ENCODE measurements at regions not wholly inside any gene's neighbourhood (a gene's known extent, or its start where the extent isn't known, plus 50 kb on each side); places are given as distances from the start of the nearest gene placed in this dataset.

DNA sequence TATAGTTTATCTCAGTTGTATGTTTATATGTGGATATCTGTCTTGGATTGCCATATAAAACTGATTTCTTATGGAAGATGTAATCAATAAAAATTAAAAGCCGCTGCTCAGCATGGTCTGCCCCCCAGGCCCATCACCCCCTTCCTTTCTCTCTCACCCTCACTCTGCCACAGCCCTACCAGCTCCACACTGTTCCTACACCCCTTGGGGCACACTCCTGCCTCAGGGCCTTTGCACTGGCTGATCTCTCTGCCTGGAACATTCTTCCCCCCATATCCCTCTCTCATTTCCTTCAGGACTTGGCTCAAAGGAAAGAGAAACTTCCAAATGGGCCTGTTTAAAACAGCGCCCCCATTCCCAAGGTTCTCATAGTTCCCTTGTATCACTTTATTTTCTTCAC, 63.1 kb downstream of the LRRC32 start:
- Histone ChIP-seq H2AK5ac (ENCODE audit: low read length, severe bottlenecking) (no peak overlapping the region), H3K23ac (ENCODE audit: low read length in 2 of 2) (no peak overlapping the region), H3K9me3 (ENCODE audit: control insufficient read depth, low read length) (no peaks in the 10 kb centered on the region), H3K4me2 (ENCODE audit: low read length, poor library complexity, severe bottlenecking) (no peak overlapping the region), H3K18ac (ENCODE audit: low read depth in 1 of 2, low read length in 2 of 2) (no peak overlapping the region), H2BK5ac (ENCODE audit: low read depth, low read length, poor library complexity, severe bottlenecking) (no peak overlapping the region), H2BK12ac (ENCODE audit: low read length in 2 of 2) (no peak overlapping the region), H3K4ac (ENCODE audit: low read depth in 1 of 2, low read length in 2 of 2) (no peak overlapping the region), H3K27ac (ENCODE audit: low read length, poor library complexity, severe bottlenecking) (no peak overlapping the region), H3K36me3 (ENCODE audit: control insufficient read depth in 1 of 2, insufficient read depth in 2 of 2, low read depth in 1 of 2, low read length in 2 of 2) (no peaks in the 10 kb centered on the region), H3K4me1 (ENCODE audit: control insufficient read depth, insufficient read depth, low read depth, low read length) (peaks cover 17% of the 10 kb centered on the region), H3K27me3 (ENCODE audit: control insufficient read depth in 1 of 2, insufficient read depth in 1 of 2, low read length in 2 of 2) (no peaks in the 10 kb centered on the region), H4K8ac (ENCODE audit: low read length) (no peak overlapping the region), H3K14ac (ENCODE audit: low read length in 2 of 2) (no peak overlapping the region), H3K4me3 (ENCODE audit: insufficient read depth in 1 of 2, low read depth in 1 of 2, low read length in 2 of 2) (no peak overlapping the region), H4K91ac (ENCODE audit: low read length) (no peak overlapping the region), H2BK15ac (ENCODE audit: low read depth, poor library complexity, severe bottlenecking) (no peak overlapping the region), H3K79me1 (replicated peaks; ENCODE audit: low read length, poor library complexity, severe bottlenecking) (no peaks in the 10 kb centered on the region), H2AFZ (ENCODE audit: low read depth, low read length) (no peak overlapping the region), H3K9ac (ENCODE audit: low read length) (no peak overlapping the region), H2BK120ac (ENCODE audit: low read depth, low read length) (no peak overlapping the region)
- no peak for DNase-seq
- 97% methylated on average over 1 of the region's 2 CpGs for WGBS

DNA sequence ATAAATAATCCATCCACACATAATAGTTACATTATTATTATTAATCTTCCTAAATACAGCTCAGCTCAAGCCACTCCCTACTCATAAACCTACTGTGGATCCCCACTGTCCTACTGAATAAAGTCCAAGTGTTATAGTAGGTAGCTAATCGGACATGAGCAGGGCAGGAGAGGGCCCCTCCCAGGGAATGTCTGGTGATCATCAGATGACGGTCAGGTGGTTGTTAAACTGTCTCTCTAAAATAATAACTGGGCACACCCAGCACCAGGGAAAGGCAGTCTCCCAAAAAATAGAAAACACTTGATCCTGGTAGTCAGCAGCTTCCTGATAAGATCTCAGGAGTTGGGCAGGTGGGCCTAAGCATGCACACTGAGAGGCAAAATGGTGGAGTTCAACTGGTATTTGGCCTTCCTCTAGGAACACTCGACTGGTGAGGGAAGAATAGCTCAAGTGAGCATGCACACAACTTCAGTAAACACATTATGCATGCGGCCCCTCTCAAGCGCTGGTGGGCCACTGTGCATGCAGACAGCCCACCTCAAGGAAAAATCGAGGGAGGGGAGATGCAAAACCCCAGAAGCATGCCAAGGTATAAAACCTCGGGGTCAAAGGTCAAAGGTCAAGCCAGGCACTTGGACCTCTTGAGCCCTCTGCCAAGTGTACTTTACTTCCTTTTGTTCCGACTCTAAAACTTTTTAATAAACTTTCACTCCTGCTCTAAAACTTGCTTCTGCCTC, 65.0 kb downstream of the LRRC32 start:
- H3K14ac ChIP-seq (ENCODE audit: low read length in 2 of 2) = no peak overlapping the region
- no peak for DNase-seq
- WGBS = 89% methylated on average over 8 of the region's 8 CpGs

DNA sequence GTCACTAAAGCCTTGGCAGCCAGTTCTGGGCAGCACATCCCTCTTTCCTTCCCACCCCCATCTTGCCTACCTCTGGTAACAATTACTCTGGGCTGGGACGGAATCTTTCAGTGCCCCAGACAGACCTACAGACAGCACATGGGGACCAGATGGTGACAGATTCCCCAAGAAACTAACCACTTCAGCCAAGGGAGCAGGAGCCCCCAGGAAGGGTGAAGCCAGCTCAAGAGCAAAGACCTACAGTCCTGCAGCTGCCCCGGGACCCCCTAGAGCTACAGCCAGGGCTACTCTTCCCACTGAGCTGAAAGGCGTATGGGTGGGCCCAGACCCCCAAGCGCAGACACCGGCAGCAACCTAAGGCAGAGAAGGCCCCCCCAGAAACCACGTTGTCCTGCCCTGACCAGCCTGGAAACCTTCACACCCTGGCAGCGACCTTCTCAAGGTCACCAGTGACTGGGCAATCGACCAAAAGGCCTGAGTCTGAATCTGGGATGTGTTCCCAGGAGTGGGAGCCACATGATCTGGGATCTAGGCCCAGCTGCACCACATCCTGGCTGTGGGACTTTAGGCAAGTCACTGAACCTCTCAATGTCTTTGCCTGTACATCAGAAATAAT, 65.8 kb downstream of the LRRC32 start:
- Histone ChIP-seq H3K4me3 (ENCODE audit: insufficient read depth in 1 of 2, low read depth in 1 of 2, low read length in 2 of 2) (no peak overlapping the region), H3K27ac (ENCODE audit: low read length, poor library complexity, severe bottlenecking) (no peak overlapping the region), H2AFZ (ENCODE audit: low read depth, low read length) (no peak overlapping the region), H2BK120ac (ENCODE audit: low read depth, low read length) (no peak overlapping the region), H3K79me1 (replicated peaks; ENCODE audit: low read length, poor library complexity, severe bottlenecking) (no peaks in the 10 kb centered on the region), H3K14ac (ENCODE audit: low read length in 2 of 2) (no peak overlapping the region), H3K9me3 (ENCODE audit: control insufficient read depth, low read length) (no peaks in the 10 kb centered on the region), H3K36me3 (ENCODE audit: control insufficient read depth in 1 of 2, insufficient read depth in 2 of 2, low read depth in 1 of 2, low read length in 2 of 2) (no peaks in the 10 kb centered on the region), H3K23ac (ENCODE audit: low read length in 2 of 2) (no peak overlapping the region), H2BK5ac (ENCODE audit: low read depth, low read length, poor library complexity, severe bottlenecking) (no peak overlapping the region), H3K4me2 (ENCODE audit: low read length, poor library complexity, severe bottlenecking) (no peak overlapping the region), H3K18ac (ENCODE audit: low read depth in 1 of 2, low read length in 2 of 2) (peak overlapping the region; percentile 23 to 32), H3K4ac (ENCODE audit: low read depth in 1 of 2, low read length in 2 of 2) (no peak overlapping the region), H3K27me3 (ENCODE audit: control insufficient read depth in 1 of 2, insufficient read depth in 1 of 2, low read length in 2 of 2) (no peaks in the 10 kb centered on the region), H3K4me1 (ENCODE audit: control insufficient read depth, insufficient read depth, low read depth, low read length) (peaks cover 5% of the 10 kb centered on the region), H4K8ac (ENCODE audit: low read length) (no peak overlapping the region), H3K9ac (ENCODE audit: low read length) (peak overlapping the region; percentile 83), H2BK12ac (ENCODE audit: low read length in 2 of 2) (peak overlapping the region; percentile 9 to 45), H4K91ac (ENCODE audit: low read length) (no peak overlapping the region), H2AK5ac (ENCODE audit: low read length, severe bottlenecking) (no peak overlapping the region), H2BK15ac (ENCODE audit: low read depth, poor library complexity, severe bottlenecking) (no peak overlapping the region)
- peak; percentile 38 for DNase-seq
- WGBS = 91% methylated on average over 8 of the region's 8 CpGs

More for the DNA sequence above, 65.0 kb downstream of the LRRC32 start:
- H4K8ac ChIP-seq (ENCODE audit: low read length) = peak overlapping the region; percentile 83
- H3K4me2 ChIP-seq (ENCODE audit: low read length, poor library complexity, severe bottlenecking) = no peak overlapping the region
- H2BK12ac ChIP-seq (ENCODE audit: low read length in 2 of 2) = peak overlapping the region in 1 of 2 experiments; percentile 40
- H3K9ac ChIP-seq (ENCODE audit: low read length) = peak overlapping the region; percentile 83
- peaks cover 12% of the 10 kb centered on the region for H3K4me1 ChIP-seq (ENCODE audit: control insufficient read depth, insufficient read depth, low read depth, low read length)
- H4K91ac ChIP-seq (ENCODE audit: low read length) = no peak overlapping the region
- H2BK120ac ChIP-seq (ENCODE audit: low read depth, low read length) = no peak overlapping the region
- H3K23ac ChIP-seq (ENCODE audit: low read length in 2 of 2) = no peak overlapping the region
- H3K36me3 ChIP-seq (ENCODE audit: control insufficient read depth in 1 of 2, insufficient read depth in 2 of 2, low read depth in 1 of 2, low read length in 2 of 2) = no peaks in the 10 kb centered on the region
- H2AK5ac ChIP-seq (ENCODE audit: low read length, severe bottlenecking) = no peak overlapping the region
- H3K9me3 ChIP-seq (ENCODE audit: control insufficient read depth, low read length) = no peaks in the 10 kb centered on the region
- H3K4me3 ChIP-seq (ENCODE audit: insufficient read depth in 1 of 2, low read depth in 1 of 2, low read length in 2 of 2) = no peak overlapping the region
- no peaks in the 10 kb centered on the region for H3K27me3 ChIP-seq (ENCODE audit: control insufficient read depth in 1 of 2, insufficient read depth in 1 of 2, low read length in 2 of 2)
- H3K18ac ChIP-seq (ENCODE audit: low read depth in 1 of 2, low read length in 2 of 2) = no peak overlapping the region
- H3K4ac ChIP-seq (ENCODE audit: low read depth in 1 of 2, low read length in 2 of 2) = peak overlapping the region in 1 of 2 experiments; percentile 45
- H3K79me1 ChIP-seq (replicated peaks; ENCODE audit: low read length, poor library complexity, severe bottlenecking) = no peaks in the 10 kb centered on the region
- H3K27ac ChIP-seq (ENCODE audit: low read length, poor library complexity, severe bottlenecking) = no peak overlapping the region
- no peak overlapping the region for H2BK15ac ChIP-seq (ENCODE audit: low read depth, poor library complexity, severe bottlenecking)
- H2AFZ ChIP-seq (ENCODE audit: low read depth, low read length) = no peak overlapping the region
- no peak overlapping the region for H2BK5ac ChIP-seq (ENCODE audit: low read depth, low read length, poor library complexity, severe bottlenecking)

DNA sequence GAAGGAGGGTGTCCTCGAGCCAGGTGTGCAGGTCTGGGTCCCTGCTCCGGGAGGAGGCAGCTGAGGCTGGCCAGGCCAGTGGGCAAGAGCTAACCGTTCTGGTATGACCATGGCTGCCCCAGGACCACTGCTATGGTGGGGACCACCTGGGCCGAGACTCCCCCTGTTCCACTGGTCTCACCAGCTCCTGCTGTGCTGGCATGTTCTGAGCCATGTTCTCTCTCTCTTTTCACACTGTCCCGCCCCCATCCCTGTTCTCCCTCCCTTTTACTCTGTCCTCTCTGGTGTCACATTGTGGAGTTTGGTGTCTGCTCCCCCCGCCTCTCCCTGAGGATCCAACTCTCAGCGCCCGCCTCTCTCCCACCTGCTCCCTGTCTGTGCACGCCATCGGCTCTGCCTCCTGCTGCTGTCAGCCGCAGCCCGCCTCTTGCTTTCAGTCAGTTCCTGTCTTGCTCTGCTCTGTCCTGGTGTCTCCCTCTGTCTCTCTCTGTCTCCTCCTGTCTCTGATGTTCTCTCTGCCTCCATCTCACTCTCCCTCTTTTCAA, 66.4 kb downstream of the LRRC32 start:
- 88% methylated on average over 12 of the region's 12 CpGs for WGBS
- H3K79me1 ChIP-seq (replicated peaks; ENCODE audit: low read length, poor library complexity, severe bottlenecking) = no peaks in the 10 kb centered on the region
- DNase-seq = no peak
- no peak overlapping the region for H3K14ac ChIP-seq (ENCODE audit: low read length in 2 of 2)
- peak overlapping the region in 1 of 2 experiments; percentile 23 for H3K18ac ChIP-seq (ENCODE audit: low read depth in 1 of 2, low read length in 2 of 2)
- H3K36me3 ChIP-seq (ENCODE audit: control insufficient read depth in 1 of 2, insufficient read depth in 2 of 2, low read depth in 1 of 2, low read length in 2 of 2) = no peaks in the 10 kb centered on the region
- H4K8ac ChIP-seq (ENCODE audit: low read length) = no peak overlapping the region
- no peak overlapping the region for H3K4ac ChIP-seq (ENCODE audit: low read depth in 1 of 2, low read length in 2 of 2)
- no peak overlapping the region for H2BK120ac ChIP-seq (ENCODE audit: low read depth, low read length)
- no peaks in the 10 kb centered on the region for H3K27me3 ChIP-seq (ENCODE audit: control insufficient read depth in 1 of 2, insufficient read depth in 1 of 2, low read length in 2 of 2)
- peak overlapping the region; percentile 15 for H2BK15ac ChIP-seq (ENCODE audit: low read depth, poor library complexity, severe bottlenecking)
- H4K91ac ChIP-seq (ENCODE audit: low read length) = peak overlapping the region; percentile 4
- H3K4me3 ChIP-seq (ENCODE audit: insufficient read depth in 1 of 2, low read depth in 1 of 2, low read length in 2 of 2) = no peak overlapping the region
- H3K9ac ChIP-seq (ENCODE audit: low read length) = peak overlapping the region; percentile 58
- H2AK5ac ChIP-seq (ENCODE audit: low read length, severe bottlenecking) = no peak overlapping the region
- H3K27ac ChIP-seq (ENCODE audit: low read length, poor library complexity, severe bottlenecking) = no peak overlapping the region
- H3K4me1 ChIP-seq (ENCODE audit: control insufficient read depth, insufficient read depth, low read depth, low read length) = peaks cover 9% of the 10 kb centered on the region
- H3K23ac ChIP-seq (ENCODE audit: low read length in 2 of 2) = no peak overlapping the region
- H2AFZ ChIP-seq (ENCODE audit: low read depth, low read length) = no peak overlapping the region
- H3K9me3 ChIP-seq (ENCODE audit: control insufficient read depth, low read length) = no peaks in the 10 kb centered on the region
- H2BK12ac ChIP-seq (ENCODE audit: low read length in 2 of 2) = peak overlapping the region; percentile 9 to 73
- no peak overlapping the region for H3K4me2 ChIP-seq (ENCODE audit: low read length, poor library complexity, severe bottlenecking)
- no peak overlapping the region for H2BK5ac ChIP-seq (ENCODE audit: low read depth, low read length, poor library complexity, severe bottlenecking)
